ENCODE measurements at regions not wholly inside any gene's neighbourhood (a gene's known extent, or its start where the extent isn't known, plus 50 kb on each side); places are given as distances from the start of the nearest gene placed in this dataset.

DNA sequence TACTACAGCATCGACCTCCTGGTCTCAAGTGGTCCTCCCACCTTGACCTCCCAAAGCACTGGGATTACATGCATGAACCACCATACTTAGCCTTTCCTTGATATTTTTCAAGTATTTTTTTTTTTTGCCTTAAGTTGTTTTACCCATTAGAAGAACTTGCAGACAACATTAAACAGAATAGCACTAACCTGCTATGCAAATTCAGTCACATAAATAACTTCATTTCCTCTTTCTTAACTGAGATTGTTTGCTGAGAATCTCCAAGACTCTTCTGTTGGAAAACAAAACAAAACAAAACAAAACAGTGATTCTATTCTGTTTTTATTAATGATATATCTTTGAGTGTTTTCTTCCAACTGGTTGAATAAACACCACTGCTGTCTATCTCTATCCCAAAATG, 115.9 kb upstream of the IFNG-AS1 start:
- H2BK120ac ChIP-seq (ENCODE audit: low read depth, low read length) = no peak overlapping the region
- no peak overlapping the region for H3K4me3 ChIP-seq (ENCODE audit: low read length in 2 of 2)
- H4K91ac ChIP-seq (ENCODE audit: low read depth, low read length, poor library complexity) = no peak overlapping the region
- no peak overlapping the region for H2BK15ac ChIP-seq (ENCODE audit: low read length)
- H2BK5ac ChIP-seq (ENCODE audit: low read length) = no peak overlapping the region
- no peaks in the 10 kb centered on the region for H3K79me1 ChIP-seq (ENCODE audit: low read depth, low read length)
- H3K4me1 ChIP-seq (ENCODE audit: control insufficient read depth in 2 of 2, insufficient read depth in 1 of 2, low read depth in 1 of 2, low read length in 2 of 2) = no peaks in the 10 kb centered on the region
- H3K18ac ChIP-seq (ENCODE audit: low read length) = no peak overlapping the region
- H3K9ac ChIP-seq (ENCODE audit: low read depth, low read length, poor library complexity) = no peak overlapping the region
- DNase-seq (ENCODE audit: low spot score) = no peak
- no peaks in the 10 kb centered on the region for H3K9me3 ChIP-seq (replicated peaks in 1 of 2; ENCODE audit: control insufficient read depth in 2 of 2, insufficient read depth in 1 of 2, low read depth in 1 of 2, low read length in 2 of 2)
- peaks cover 0 to 1% (median 0%) of the 10 kb centered on the region in 3 experiments for H3K27me3 ChIP-seq (ENCODE audit: control insufficient read depth in 3 of 3, insufficient read depth in 3 of 3, low read depth in 1 of 3, low read length in 3 of 3)
- H3K4me2 ChIP-seq (ENCODE audit: insufficient read depth, low read length, poor library complexity, severe bottlenecking) = no peak overlapping the region
- no peak overlapping the region for H2AK5ac ChIP-seq (ENCODE audit: low read depth, low read length)
- no CpG with 5 or more reads among the region's 1 CpG for WGBS, 2 donors (ENCODE audit: extremely low coverage in 2 of 2, insufficient read length in 2 of 2, insufficient replicate concordance in 1 of 2)
- H4K8ac ChIP-seq (ENCODE audit: low read depth, low read length) = no peak overlapping the region
- H3K14ac ChIP-seq (ENCODE audit: low read length) = no peak overlapping the region
- no peaks in the 10 kb centered on the region for H3K36me3 ChIP-seq (replicated peaks in 1 of 2; ENCODE audit: control insufficient read depth in 2 of 2, insufficient read depth in 2 of 2, low read length in 2 of 2)
- no peak overlapping the region for H3K4ac ChIP-seq (ENCODE audit: low read length)
- H2BK12ac ChIP-seq (ENCODE audit: low read length) = no peak overlapping the region
- H2AFZ ChIP-seq (ENCODE audit: low read length) = no peak overlapping the region
- no peak overlapping the region for H3K27ac ChIP-seq (replicated peaks; ENCODE audit: low read length)
- no peak overlapping the region for H3K23ac ChIP-seq (ENCODE audit: low read depth, low read length, poor library complexity)

DNA sequence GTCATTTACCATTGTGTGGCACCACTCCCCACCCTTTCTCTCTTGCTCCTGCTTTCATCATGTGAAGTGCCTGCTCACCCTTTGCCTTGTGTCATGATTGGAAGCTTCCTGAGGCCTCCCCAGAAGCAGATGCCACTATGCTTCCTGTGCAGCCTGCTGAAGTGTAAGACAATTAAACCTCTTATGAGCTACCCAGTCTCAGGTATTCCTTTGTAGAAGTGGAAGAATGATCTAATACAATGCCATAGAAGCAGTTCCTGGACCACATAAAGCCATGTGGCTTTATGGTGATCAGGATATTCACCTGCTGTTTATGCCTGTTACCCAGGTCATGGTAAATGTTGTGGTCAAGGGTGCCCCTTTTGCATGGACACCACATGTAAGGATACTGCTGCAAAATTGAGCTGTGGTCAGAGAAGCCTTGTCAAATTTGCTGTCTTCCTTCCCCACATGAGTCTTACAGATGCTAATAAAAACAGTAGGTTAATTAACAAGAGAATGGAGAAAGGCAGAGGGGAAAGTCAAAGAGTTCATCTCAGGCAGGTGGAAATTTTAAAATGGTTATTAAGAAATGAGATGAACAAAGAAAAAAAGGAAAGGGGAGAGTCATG, 112.8 kb upstream of the IFNG-AS1 start:
- Histone ChIP-seq H2BK15ac (ENCODE audit: low read length) (no peak overlapping the region), H3K9me3 (replicated peaks in 1 of 2; ENCODE audit: control insufficient read depth in 2 of 2, insufficient read depth in 1 of 2, low read depth in 1 of 2, low read length in 2 of 2) (no peaks in the 10 kb centered on the region), H3K9ac (ENCODE audit: low read depth, low read length, poor library complexity) (no peak overlapping the region), H2BK12ac (ENCODE audit: low read length) (no peak overlapping the region), H3K36me3 (replicated peaks in 1 of 2; ENCODE audit: control insufficient read depth in 2 of 2, insufficient read depth in 2 of 2, low read length in 2 of 2) (no peaks in the 10 kb centered on the region), H3K23ac (ENCODE audit: low read depth, low read length, poor library complexity) (no peak overlapping the region), H2BK120ac (ENCODE audit: low read depth, low read length) (no peak overlapping the region), H3K4me3 (ENCODE audit: low read length in 2 of 2) (no peak overlapping the region), H4K8ac (ENCODE audit: low read depth, low read length) (no peak overlapping the region), H3K4me2 (ENCODE audit: insufficient read depth, low read length, poor library complexity, severe bottlenecking) (no peak overlapping the region), H3K27ac (replicated peaks; ENCODE audit: low read length) (no peak overlapping the region), H2BK5ac (ENCODE audit: low read length) (no peak overlapping the region), H3K4me1 (ENCODE audit: control insufficient read depth in 2 of 2, insufficient read depth in 1 of 2, low read depth in 1 of 2, low read length in 2 of 2) (no peaks in the 10 kb centered on the region), H3K4ac (ENCODE audit: low read length) (no peak overlapping the region), H3K27me3 (ENCODE audit: control insufficient read depth in 3 of 3, insufficient read depth in 3 of 3, low read depth in 1 of 3, low read length in 3 of 3) (peaks cover 0 to 1% (median 0%) of the 10 kb centered on the region in 3 experiments), H2AK5ac (ENCODE audit: low read depth, low read length) (no peak overlapping the region), H2AFZ (ENCODE audit: low read length) (no peak overlapping the region), H3K14ac (ENCODE audit: low read length) (no peak overlapping the region), H4K91ac (ENCODE audit: low read depth, low read length, poor library complexity) (no peak overlapping the region), H3K18ac (ENCODE audit: low read length) (no peak overlapping the region), H3K79me1 (ENCODE audit: low read depth, low read length) (no peaks in the 10 kb centered on the region)
- no peak for DNase-seq (ENCODE audit: low spot score)

DNA sequence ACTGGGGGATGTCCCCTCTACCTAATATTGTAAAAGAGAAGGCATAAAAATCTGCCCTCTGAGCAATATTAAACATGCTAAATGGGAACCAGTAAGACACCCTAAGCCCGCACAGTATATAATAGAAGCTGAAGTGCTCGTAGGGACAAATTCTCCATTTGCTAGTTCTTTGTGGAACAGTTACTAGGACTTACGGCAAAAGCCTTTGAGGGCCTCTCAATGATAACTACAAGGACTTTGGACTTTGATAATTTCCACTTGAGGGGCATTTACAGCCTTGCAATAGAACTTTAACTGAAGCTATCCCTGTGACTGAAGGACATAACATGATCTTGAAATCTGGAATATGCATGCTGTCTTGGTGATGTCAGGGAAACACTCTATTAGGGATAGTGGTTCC, 111.5 kb upstream of the IFNG-AS1 start:
- no peak for DNase-seq (ENCODE audit: low spot score)
- Histone ChIP-seq H3K9me3 (replicated peaks in 1 of 2; ENCODE audit: control insufficient read depth in 2 of 2, insufficient read depth in 1 of 2, low read depth in 1 of 2, low read length in 2 of 2) (no peaks in the 10 kb centered on the region), H4K8ac (ENCODE audit: low read depth, low read length) (no peak overlapping the region), H2BK120ac (ENCODE audit: low read depth, low read length) (no peak overlapping the region), H3K79me1 (ENCODE audit: low read depth, low read length) (no peaks in the 10 kb centered on the region), H3K27me3 (ENCODE audit: control insufficient read depth in 3 of 3, insufficient read depth in 3 of 3, low read depth in 1 of 3, low read length in 3 of 3) (peaks cover 0 to 1% (median 0%) of the 10 kb centered on the region in 3 experiments), H2AFZ (ENCODE audit: low read length) (no peak overlapping the region), H3K36me3 (replicated peaks in 1 of 2; ENCODE audit: control insufficient read depth in 2 of 2, insufficient read depth in 2 of 2, low read length in 2 of 2) (no peaks in the 10 kb centered on the region), H3K14ac (ENCODE audit: low read length) (no peak overlapping the region), H4K91ac (ENCODE audit: low read depth, low read length, poor library complexity) (no peak overlapping the region), H3K23ac (ENCODE audit: low read depth, low read length, poor library complexity) (no peak overlapping the region), H2AK5ac (ENCODE audit: low read depth, low read length) (no peak overlapping the region), H3K4me2 (ENCODE audit: insufficient read depth, low read length, poor library complexity, severe bottlenecking) (no peak overlapping the region), H2BK15ac (ENCODE audit: low read length) (no peak overlapping the region), H3K9ac (ENCODE audit: low read depth, low read length, poor library complexity) (no peak overlapping the region), H2BK5ac (ENCODE audit: low read length) (no peak overlapping the region), H3K27ac (replicated peaks; ENCODE audit: low read length) (no peak overlapping the region), H3K18ac (ENCODE audit: low read length) (no peak overlapping the region), H3K4me1 (ENCODE audit: control insufficient read depth in 2 of 2, insufficient read depth in 1 of 2, low read depth in 1 of 2, low read length in 2 of 2) (no peaks in the 10 kb centered on the region), H2BK12ac (ENCODE audit: low read length) (no peak overlapping the region), H3K4me3 (ENCODE audit: low read length in 2 of 2) (no peak overlapping the region), H3K4ac (ENCODE audit: low read length) (no peak overlapping the region)
- no CpG with 5 or more reads among the region's 3 CpGs for WGBS, 2 donors (ENCODE audit: extremely low coverage in 2 of 2, insufficient read length in 2 of 2, insufficient replicate concordance in 1 of 2)

DNA sequence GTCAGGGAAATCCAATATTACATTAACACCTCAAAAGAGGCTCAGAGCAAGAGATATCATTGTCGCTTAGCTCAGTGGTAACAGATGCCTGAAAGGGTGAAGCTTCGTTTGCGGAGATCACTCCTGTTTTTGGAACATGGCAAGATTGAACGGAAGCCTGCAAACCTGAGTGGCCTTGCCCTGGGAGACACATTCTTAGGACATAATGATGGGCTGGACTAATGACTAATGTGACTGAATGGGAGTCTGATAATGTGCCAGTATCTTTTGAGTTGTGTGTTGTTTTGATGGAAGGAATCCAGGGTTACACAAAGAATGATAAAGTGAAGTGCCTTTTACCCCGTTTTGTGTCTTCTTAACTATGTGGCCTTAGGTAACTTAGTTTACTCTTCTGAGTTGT, 109.3 kb upstream of the IFNG-AS1 start:
- H3K79me1 ChIP-seq (ENCODE audit: low read depth, low read length) = no peaks in the 10 kb centered on the region
- H4K8ac ChIP-seq (ENCODE audit: low read depth, low read length) = no peak overlapping the region
- no peak overlapping the region for H2BK5ac ChIP-seq (ENCODE audit: low read length)
- H3K23ac ChIP-seq (ENCODE audit: low read depth, low read length, poor library complexity) = no peak overlapping the region
- no peak overlapping the region for H4K91ac ChIP-seq (ENCODE audit: low read depth, low read length, poor library complexity)
- no peaks in the 10 kb centered on the region for H3K36me3 ChIP-seq (replicated peaks in 1 of 2; ENCODE audit: control insufficient read depth in 2 of 2, insufficient read depth in 2 of 2, low read length in 2 of 2)
- no peak overlapping the region for H3K4me2 ChIP-seq (ENCODE audit: insufficient read depth, low read length, poor library complexity, severe bottlenecking)
- no peak overlapping the region for H2BK15ac ChIP-seq (ENCODE audit: low read length)
- H3K14ac ChIP-seq (ENCODE audit: low read length) = no peak overlapping the region
- no peak overlapping the region for H3K4ac ChIP-seq (ENCODE audit: low read length)
- H3K9ac ChIP-seq (ENCODE audit: low read depth, low read length, poor library complexity) = no peak overlapping the region
- no CpG with 5 or more reads among the region's 5 CpGs for WGBS, 2 donors (ENCODE audit: extremely low coverage in 2 of 2, insufficient read length in 2 of 2, insufficient replicate concordance in 1 of 2)
- DNase-seq (ENCODE audit: low spot score) = no peak
- H3K9me3 ChIP-seq (replicated peaks in 1 of 2; ENCODE audit: control insufficient read depth in 2 of 2, insufficient read depth in 1 of 2, low read depth in 1 of 2, low read length in 2 of 2) = no peaks in the 10 kb centered on the region
- no peaks in the 10 kb centered on the region for H3K27me3 ChIP-seq (ENCODE audit: control insufficient read depth in 3 of 3, insufficient read depth in 3 of 3, low read depth in 1 of 3, low read length in 3 of 3)
- no peak overlapping the region for H2AK5ac ChIP-seq (ENCODE audit: low read depth, low read length)
- no peak overlapping the region for H2BK12ac ChIP-seq (ENCODE audit: low read length)
- no peak overlapping the region for H2BK120ac ChIP-seq (ENCODE audit: low read depth, low read length)
- no peak overlapping the region for H2AFZ ChIP-seq (ENCODE audit: low read length)
- no peak overlapping the region for H3K18ac ChIP-seq (ENCODE audit: low read length)
- no peaks in the 10 kb centered on the region for H3K4me1 ChIP-seq (ENCODE audit: control insufficient read depth in 2 of 2, insufficient read depth in 1 of 2, low read depth in 1 of 2, low read length in 2 of 2)
- H3K4me3 ChIP-seq (ENCODE audit: low read length in 2 of 2) = no peak overlapping the region
- no peak overlapping the region for H3K27ac ChIP-seq (replicated peaks; ENCODE audit: low read length)
